Stimulated activated CD8-positive, alpha-beta memory T cell treated with anti-CD3 and anti-CD28 coated beads, Interleukin-7, amount 100 ng/mL, for 4 hours (primary cell): ENCODE measurements at regions not wholly inside any gene's neighbourhood (a gene's known extent, or its start where the extent isn't known, plus 50 kb on each side); places are given as distances from the start of the nearest gene placed in this dataset.

Source experiments
- DNase-seq, 2 donors: peaks; one replicate each; pipeline ENCODE4 v3.0.0-alpha.2; 2020; ENCODE audit warnings: low read depth in 2 of 2

- no peak for DNase-seq
Measured at GRCh38 chr1:29673669-29674626, 437.6 kb downstream of the PTPRU start.

GRCh38 chr1:29673228-29673500 is 436.8 kb downstream of the PTPRU start:
- DNase-seq, result no peak

- no peak for DNase-seq
Measured at GRCh38 chr1:29672416-29673227, 436.3 kb downstream of the PTPRU start.

GRCh38 chr1:29671446-29672356 is 435.4 kb downstream of the PTPRU start:
- no peak for DNase-seq

- no peak for DNase-seq
Measured at GRCh38 chr1:29670752-29671151, 434.4 kb downstream of the PTPRU start.

GRCh38 chr1:29669912-29670311 is 433.6 kb downstream of the PTPRU start:
- no peak for DNase-seq

GRCh38 chr1:29669158-29669871 is 433.0 kb downstream of the PTPRU start:
- DNase-seq, result no peak

- no peak for DNase-seq
Measured at GRCh38 chr1:29668551-29669157, 432.3 kb downstream of the PTPRU start.

- no peak for DNase-seq
Measured at GRCh38 chr1:29667951-29668350, 431.6 kb downstream of the PTPRU start.

- DNase-seq, result no peak
Measured at GRCh38 chr1:29664711-29665110, 428.4 kb downstream of the PTPRU start.

GRCh38 chr1:29658688-29659087 is 422.4 kb downstream of the PTPRU start:
- no peak for DNase-seq

- DNase-seq, result no peak
Measured at GRCh38 chr1:29657816-29658215, 421.5 kb downstream of the PTPRU start.

- no peak for DNase-seq
Measured at GRCh38 chr1:29655945-29656850, 419.9 kb downstream of the PTPRU start.

- no peak for DNase-seq
Measured at GRCh38 chr1:29655145-29655544, 418.8 kb downstream of the PTPRU start.

- no peak for DNase-seq
Measured at GRCh38 chr1:29653886-29654450, 417.6 kb downstream of the PTPRU start.

GRCh38 chr1:29653034-29653810 is 416.9 kb downstream of the PTPRU start:
- no peak for DNase-seq

GRCh38 chr1:29651684-29652665 is 415.7 kb downstream of the PTPRU start:
- DNase-seq, result no peak
